ENCODE measurements at regions not wholly inside any gene's neighbourhood (a gene's known extent, or its start where the extent isn't known, plus 50 kb on each side); places are given as distances from the start of the nearest gene placed in this dataset.
"Not testable (repeated sequence)": the region's sequence is repeated elsewhere in the genome, so short reads cannot be mapped to it uniquely, and the experiment has no call there.

DNA sequence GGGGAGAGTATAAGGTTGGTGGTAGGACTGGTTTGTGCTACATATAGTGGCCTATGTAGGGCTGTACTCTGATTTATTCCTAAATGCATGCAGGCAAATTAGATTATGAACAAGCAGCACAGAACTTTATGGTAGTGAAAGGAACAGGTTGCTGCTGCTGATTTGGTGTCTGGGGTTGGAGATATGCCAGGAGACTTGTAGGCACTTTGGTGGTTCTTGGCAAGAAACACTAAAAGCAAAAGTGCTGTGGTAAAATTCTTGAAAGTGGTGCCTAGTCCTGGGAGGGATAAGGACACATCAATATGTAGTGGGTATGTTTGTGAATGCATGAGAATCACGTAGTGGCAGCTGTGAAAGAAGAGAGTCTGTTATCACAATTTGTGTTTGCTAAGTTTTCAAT, 2126.0 kb downstream of the TP53TG3F start:
- no peak for DNase-seq

DNA sequence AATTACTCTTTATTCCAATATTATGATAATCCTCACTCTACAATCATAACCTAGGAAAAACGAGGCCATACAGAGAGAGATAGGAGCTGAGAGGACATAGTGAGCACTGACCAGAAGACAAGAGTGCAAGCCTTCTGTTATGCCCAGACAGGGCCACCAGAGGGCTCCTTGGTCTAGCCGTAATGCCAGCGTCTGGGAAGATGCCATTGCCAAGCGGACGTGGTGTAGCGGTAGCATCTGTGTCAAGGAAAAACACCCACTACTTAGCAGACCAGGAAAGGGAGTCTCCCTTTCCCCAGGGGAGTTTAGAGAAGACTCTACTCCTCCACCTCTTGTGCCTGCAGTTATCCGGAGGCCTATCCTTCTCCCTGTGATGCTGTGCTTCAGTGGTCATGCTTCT, 2131.5 kb downstream of the TP53TG3F start:
- peak; percentile 30 for DNase-seq

DNA sequence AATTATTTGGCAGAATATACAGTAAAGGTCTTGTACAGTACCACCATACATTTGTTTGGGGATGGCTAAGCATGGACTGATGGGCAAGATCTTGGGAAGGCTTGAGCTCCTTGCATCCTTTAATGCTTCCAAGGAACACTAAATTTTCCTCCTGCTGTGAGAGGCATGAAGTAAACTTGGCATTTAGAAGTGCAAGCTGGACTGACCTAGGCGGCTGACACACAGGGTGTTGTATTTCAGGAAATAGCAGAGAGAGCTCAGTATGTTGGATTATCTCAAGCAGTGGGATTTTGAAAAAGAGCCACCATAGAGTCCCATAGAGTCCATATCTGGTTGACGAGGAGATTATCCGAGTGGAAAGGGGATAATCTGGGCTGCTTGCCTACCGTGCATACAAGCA, 2137.1 kb downstream of the TP53TG3F start:
- DNase-seq, result no peak

- DNase-seq, result no peak
These were observed 2139.4 kb downstream of the TP53TG3F start for GRCh38 chr16:35598696-35599332.

- DNase-seq, result no peak
These were observed 2140.2 kb downstream of the TP53TG3F start for GRCh38 chr16:35599429-35600160.

- not testable (repeated sequence) for DNase-seq
These were observed 2140.7 kb downstream of the TP53TG3F start for GRCh38 chr16:35600161-35600555.

- DNase-seq, result no peak
These were observed 2142.7 kb downstream of the TP53TG3F start for GRCh38 chr16:35602116-35602515.

DNA sequence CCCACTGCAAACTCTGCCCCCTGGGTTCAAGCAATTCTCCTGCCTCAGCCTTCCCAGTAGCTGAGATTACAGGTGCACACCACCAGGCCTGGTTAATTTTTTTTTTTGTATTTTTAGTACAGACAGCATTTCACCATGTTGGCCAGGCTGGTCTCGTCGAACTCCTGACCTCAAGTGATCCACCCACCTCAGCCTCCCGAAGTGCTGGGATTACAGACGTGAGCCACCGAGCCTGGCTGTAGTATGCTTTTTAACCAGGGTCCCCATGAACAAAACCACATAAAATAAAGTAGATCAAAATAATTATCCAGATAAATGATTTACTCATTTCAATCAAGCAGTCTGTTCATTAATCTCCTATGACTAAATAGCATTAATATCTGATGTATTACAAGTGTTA, 2144.0 kb downstream of the TP53TG3F start:
- DNase-seq, result not testable (repeated sequence)

GRCh38 chr16:35605921-35606320, 2146.5 kb downstream of the TP53TG3F start:
- DNase-seq, result no peak

DNA sequence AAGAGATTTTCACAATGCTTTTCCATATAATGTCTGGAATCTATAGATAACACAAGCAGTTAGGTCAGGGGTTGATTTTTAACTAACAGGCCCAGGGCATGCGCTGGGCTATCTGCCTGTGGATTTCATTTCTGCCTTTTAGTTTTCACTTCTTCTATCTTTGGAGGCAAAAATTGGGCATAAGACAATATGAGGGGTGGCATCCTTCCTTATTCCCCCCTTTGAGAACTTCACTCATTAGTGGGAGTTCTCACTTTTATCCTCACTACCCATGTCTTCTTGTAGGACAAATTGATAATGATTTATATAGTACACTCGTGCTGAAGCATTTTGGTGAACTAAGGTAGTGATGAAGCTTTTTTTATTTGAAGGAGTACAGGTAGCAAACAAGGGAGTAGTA, 2155.5 kb downstream of the TP53TG3F start:
- not testable (repeated sequence) for DNase-seq

DNA sequence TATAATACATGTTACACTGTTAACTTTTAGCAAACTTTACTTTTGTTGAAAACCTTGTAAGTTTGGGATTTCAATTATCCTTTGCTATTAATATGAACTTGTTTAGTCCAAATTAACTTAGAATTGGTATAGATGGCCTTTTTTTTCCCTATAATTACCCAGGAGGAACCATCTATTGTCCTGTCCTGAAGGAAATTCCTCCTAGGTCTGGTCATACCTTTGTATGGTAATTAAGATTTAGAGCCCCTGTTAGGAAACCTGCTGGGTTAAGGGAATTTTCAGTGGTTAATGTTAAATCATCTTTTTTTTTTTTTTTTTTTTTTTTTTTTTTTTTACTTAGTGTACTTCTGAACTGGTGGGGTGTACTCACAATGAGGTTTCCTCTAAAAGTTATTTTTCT, 2159.8 kb downstream of the TP53TG3F start:
- not testable (repeated sequence) for DNase-seq

DNA sequence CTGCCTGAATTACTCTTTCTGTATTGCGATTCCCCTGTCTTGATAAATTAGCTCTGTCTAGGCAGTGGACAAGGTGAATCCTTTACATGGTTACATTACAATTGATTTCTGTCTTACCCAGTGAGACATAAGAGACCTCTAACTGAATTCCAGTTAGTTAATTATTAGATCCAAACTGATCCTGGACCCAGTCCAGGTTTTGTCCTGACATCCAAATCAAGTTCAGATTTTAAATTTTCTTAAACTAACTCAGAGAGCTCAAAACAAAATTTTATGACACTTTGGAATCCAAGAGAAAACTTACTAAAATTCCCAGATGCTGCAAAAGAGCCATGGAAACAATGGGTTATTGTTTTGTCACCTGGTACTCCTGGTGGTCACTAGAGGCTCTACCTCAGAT, 2166.6 kb downstream of the TP53TG3F start:
- no peak for DNase-seq

DNA sequence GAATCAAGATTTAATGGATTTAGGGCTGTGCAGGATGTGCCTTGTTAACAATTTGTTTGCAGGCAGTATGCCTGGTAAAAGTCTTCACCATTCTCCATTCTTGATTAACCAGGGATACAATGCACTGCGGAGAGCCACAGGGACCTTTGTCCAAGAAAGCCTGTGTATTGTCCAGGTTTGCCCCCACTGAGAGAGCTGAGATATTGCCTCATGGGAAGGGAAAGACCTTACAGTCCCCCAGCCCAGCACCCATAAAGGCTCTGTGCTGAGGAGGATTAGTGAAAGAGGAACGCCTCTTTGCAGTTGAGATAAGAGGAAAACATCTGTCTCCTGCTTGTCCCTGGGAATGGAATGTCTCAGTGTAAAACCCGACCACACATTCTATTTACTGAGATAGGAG, 2169.6 kb downstream of the TP53TG3F start:
- DNase-seq, result no peak

DNA sequence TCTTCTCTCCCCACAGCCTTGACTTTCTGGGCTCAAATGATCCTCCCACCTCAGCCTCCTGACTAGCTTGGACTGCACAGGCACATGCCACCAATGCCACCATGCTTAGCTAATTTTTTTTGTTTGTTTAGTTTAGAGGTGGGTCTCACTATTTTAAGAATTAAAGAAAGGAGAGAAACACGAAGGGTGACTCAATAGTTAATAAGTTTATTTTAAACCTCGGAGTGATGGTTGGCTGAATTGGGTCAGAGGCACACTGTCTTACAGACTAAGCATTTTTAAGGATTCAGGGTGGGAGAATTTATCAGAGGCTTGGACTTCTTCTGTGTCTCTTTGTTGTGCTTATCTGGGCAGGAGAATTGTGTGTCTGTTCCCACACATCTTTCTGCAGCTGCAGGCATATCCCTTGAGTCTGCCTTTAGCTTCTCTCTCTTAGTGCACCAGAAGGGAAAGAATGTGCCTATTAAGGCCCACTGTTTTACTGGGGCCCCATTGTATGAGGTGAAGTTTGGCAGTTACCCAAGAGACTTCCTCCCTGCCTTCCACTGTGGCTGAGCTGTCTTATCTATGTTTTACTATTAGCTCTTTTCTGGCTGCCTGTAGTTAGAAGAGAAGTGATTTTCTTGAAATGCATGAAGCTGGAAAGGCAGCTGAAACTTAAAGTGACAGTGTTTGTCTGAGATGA, 2172.0 kb downstream of the TP53TG3F start:
- DNase-seq, result no peak

DNA sequence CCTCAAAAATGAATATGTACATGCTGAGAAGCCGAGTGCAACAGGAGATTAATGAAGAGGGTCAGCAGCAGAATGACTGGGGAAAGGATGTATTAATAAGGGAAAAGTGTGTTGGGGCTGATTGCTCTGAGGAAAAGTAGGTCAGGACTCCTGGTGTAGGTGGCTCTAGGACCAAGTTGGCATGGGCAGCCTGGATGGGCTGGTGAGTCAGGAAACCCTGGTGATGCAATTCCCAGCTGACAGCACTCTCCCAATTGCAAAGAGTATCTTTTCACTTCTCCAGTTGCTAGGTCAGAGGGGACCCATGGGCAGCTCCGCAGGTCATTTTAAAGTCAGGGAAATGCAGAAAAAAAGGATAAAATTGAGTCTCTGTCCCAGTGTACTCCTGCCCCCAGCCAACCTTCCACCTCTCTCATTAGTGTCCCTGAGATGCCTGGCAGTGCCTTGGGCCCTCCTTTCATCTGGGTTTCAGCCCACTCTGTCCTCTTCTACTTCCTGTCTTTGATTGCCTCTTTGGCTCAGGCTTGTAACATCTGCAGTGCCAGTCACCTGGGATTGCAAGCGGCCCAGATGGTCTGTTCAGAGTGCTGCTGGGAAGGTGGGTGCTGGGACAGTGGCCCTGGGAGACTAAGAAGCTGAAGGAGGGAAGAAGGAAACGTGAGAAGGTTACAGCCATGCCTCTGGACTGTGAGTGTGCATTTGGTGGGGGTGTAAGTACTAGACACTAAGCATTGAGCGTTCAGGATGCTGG, 2177.2 kb downstream of the TP53TG3F start:
- no peak for DNase-seq

GRCh38 chr16:35637683-35638082, 2178.3 kb downstream of the TP53TG3F start:
- no peak for DNase-seq

DNA sequence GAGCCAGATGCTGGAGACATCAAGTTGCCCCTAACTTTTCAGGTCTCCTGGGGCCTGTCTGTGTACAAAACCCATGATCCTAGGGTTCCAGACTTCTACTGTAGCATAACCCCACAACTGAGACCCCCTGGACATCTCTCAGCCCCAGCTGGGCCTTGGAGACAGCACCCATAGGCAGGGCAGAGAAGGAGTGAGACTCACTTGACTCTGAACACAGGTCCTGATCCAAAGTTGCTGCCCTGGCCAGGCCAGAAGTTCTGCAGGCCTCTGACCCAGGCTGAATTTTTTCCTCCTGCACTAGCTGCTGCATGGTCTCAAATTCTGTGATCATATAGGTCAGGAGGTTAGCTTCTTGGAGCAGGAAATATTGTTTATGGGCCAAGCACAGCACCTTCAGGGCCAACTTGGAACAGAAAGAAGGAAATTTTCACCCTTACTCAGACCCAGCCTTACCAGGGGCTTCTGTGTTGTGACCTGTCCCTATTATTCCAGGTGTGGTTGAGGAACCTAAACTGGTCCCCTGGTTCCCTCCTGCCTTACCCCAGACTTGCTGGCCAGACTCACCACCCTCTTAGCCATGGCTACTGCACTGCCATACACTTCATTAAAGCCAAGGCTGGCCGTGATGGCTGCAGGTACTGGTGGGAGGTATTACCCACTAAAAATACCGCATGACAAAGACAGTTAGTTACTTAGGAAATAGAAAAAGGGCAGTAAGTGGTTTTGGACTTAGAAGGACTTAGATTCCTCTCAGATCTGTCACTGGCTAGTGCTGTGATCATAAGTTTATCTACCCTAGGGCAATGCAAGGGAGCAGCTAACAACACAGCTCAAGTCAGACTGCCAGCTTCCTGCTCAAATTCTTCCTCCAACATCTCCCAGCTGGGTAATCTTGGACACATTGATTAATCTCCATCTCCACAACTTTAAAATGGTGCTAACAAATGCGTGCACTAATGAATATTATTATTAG, 2180.1 kb downstream of the TP53TG3F start:
- DNase-seq, result no peak

DNA sequence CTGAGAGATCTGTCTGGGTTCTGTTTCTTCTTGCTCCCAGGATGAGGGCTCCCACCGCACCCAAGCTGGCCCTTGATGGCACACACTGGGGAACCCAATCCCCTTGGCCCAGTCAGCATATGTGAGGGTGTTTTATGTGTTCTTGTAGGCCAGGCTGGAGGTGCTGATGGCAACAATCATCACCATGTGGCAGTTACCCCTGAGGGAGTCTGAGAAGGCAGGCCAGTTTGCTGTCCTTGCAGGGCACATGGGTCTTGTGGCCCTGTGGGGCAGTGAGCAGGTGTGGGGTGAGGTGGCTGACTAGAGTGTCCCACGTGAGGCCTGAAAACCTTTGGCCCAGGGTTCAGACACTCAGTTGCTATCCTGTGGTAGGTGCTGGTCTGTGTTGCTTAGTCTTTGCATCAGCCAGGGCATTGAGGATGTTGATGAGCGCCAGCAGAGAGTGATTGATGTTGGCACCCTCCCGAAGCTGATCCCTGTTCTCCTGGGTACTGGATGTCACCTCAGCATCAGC, 2183.0 kb downstream of the TP53TG3F start:
- no peak for DNase-seq

- no peak for DNase-seq
These were observed 2192.4 kb downstream of the TP53TG3F start for GRCh38 chr16:35651841-35652240.

GRCh38 chr16:35664091-35664693, 2204.8 kb downstream of the TP53TG3F start:
- no peak for DNase-seq

GRCh38 chr16:35685085-35685484, 2225.7 kb downstream of the TP53TG3F start:
- no peak for DNase-seq

All from DMS53 (cell line).